Mucosa of descending colon (tissue), 3 donors: ENCODE measurements at regions not wholly inside any gene's neighbourhood (a gene's known extent, or its start where the extent isn't known, plus 50 kb on each side); places are given as distances from the start of the nearest gene placed in this dataset.

Experiments used
- ATAC-seq: fragments of 200-7000 bp; cut with Tn5 transposase; one replicate; pipeline ENCODE4 v1.9.1; 2020; ENCODE audit warnings: mild to moderate bottlenecking, moderate library complexity
- DNase-seq, 3 donors: peaks; one replicate each; pipeline ENCODE4 v3.0.0-alpha.2; 2020
- H3K36me3 ChIP-seq: fragments of 200-600 bp; one replicate; pipeline ENCODE4 v1.8.0; 2021; ENCODE audit warnings: low read depth, mild to moderate bottlenecking
- H3K4me1 ChIP-seq: fragments of 200-600 bp; one replicate; pipeline ENCODE4 v1.8.0; 2021; ENCODE audit warnings: low read depth, mild to moderate bottlenecking
- H3K4me3 ChIP-seq: fragments of 200-600 bp; one replicate; pipeline ENCODE4 v1.8.0; 2021; ENCODE audit warnings: mild to moderate bottlenecking
- H3K9me3 ChIP-seq: fragments of 200-600 bp; one replicate; pipeline ENCODE4 v1.8.0; 2021; ENCODE audit warnings: mild to moderate bottlenecking
- intact Hi-C, 2 donors: fragments of 100-400 bp; cut with DNase I in 1 of 2; cut with micrococcal nuclease in 1 of 2; formaldehyde crosslinking; loops; one replicate each; pipeline versions ENCODE4 v1.11.0 to v1.11.1; 2022; cut with DNase I, micrococcal nuclease
- TF ChIP-seq, protein P1 (sequence below): fragments of 200-600 bp; IDR thresholded peaks from one replicate; pipeline ENCODE4 v1.8.0; 2022; ENCODE audit warnings: antibody characterized with exemption, mild to moderate bottlenecking
- donor health status: DM: no; HTN: no; CAD: no; lungs with moderate emphysema.
- donor health status: DM: no; HTN: no; CAD: no.
- donor health status: DM: no; HTN: yes; CAD: no.

DNA sequence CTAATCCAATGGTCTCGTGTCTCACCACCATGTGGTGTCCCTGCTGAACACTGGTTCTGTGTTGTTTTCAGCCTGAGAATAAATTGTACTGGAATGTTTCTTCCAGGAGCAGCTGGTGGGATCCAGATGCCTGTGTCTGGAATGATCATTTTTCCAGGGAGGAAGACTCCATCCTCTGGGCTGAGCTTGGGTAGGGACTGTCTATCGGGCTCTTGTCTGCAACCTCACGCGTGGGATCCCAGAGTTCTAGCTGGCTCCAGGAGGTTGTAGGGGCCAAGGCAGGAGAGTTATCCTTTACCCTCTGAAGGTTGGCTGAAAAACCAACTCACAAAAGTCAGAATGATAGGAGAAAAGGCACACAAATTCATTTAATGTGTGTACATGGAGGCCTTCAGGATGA, 144.1 kb upstream of the B3GAT1 start:
- intact Hi-C loops, result no loop called here
- DNase-seq (no peak), ATAC-seq (no peak)
- Histone ChIP-seq H3K36me3 (no peaks in the 10 kb centered on the region), H3K9me3 (no peaks in the 10 kb centered on the region), H3K4me3 (no peak overlapping the region), H3K4me1 (no peaks in the 10 kb centered on the region)
- TF ChIP-seq, protein P1, sequence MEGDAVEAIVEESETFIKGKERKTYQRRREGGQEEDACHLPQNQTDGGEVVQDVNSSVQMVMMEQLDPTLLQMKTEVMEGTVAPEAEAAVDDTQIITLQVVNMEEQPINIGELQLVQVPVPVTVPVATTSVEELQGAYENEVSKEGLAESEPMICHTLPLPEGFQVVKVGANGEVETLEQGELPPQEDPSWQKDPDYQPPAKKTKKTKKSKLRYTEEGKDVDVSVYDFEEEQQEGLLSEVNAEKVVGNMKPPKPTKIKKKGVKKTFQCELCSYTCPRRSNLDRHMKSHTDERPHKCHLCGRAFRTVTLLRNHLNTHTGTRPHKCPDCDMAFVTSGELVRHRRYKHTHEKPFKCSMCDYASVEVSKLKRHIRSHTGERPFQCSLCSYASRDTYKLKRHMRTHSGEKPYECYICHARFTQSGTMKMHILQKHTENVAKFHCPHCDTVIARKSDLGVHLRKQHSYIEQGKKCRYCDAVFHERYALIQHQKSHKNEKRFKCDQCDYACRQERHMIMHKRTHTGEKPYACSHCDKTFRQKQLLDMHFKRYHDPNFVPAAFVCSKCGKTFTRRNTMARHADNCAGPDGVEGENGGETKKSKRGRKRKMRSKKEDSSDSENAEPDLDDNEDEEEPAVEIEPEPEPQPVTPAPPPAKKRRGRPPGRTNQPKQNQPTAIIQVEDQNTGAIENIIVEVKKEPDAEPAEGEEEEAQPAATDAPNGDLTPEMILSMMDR, result no peak

DNA sequence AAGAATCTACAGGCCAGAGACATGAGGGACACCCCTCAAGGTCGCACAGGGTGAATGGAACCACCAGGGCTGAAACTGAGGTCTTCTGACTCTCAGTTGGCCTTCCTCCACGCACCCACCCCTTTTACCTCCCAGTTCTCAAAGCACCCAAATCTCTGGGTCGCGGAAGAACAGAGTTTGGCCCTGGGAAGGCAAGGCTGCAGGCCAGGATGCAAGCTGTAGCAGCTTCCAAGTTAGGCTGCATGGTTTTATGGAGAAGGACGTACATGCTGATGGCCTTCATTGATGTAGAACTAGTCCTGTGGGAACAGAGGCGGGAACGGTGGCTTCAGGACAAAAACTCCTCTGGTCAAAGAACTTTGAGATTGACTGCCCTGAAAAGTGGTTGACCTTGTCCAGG, 143.5 kb upstream of the B3GAT1 start:
- no peak for ATAC-seq
- intact Hi-C loops, result no loop called here
- no peak for DNase-seq
- Histone ChIP-seq H3K4me1 (no peaks in the 10 kb centered on the region), H3K9me3 (no peaks in the 10 kb centered on the region), H3K36me3 (no peaks in the 10 kb centered on the region), H3K4me3 (no peak overlapping the region)
- TF ChIP-seq, protein P1, result no peak

DNA sequence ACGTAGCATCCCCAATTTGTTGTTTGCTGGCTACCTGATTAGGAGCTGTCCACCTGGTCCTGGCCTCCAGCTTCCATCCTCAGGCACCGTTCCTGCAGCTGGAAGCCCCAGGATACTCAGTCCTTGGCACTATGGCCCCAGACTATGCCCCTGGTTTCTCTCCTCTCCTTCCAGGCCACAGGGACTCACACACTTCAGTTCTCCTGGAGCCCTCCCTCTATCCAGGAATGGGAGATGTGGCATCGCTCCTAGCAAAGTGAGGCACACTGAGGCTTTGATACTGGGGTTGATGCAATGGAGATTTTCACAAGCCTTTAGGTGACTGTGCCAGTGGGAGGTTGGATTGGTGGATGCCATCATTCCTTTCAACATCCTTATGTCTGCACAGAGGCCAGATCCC, 142.8 kb upstream of the B3GAT1 start:
- intact Hi-C loops, result no loop called here
- no peak for ATAC-seq
- Histone ChIP-seq H3K4me1 (no peaks in the 10 kb centered on the region), H3K36me3 (no peaks in the 10 kb centered on the region), H3K9me3 (no peaks in the 10 kb centered on the region), H3K4me3 (no peak overlapping the region)
- TF ChIP-seq, protein P1, result no peak
- DNase-seq, result no peak

- no peaks in the 10 kb centered on the region for H3K9me3 ChIP-seq
- TF ChIP-seq, protein P1, result no peak
- intact Hi-C loops, result no loop called here
- H3K36me3 ChIP-seq, result no peaks in the 10 kb centered on the region
- DNase-seq (no peak), ATAC-seq (no peak)
- H3K4me1 ChIP-seq, result no peaks in the 10 kb centered on the region
- no peak overlapping the region for H3K4me3 ChIP-seq
Measured at GRCh38 chr11:134554106-134554505, 142.1 kb upstream of the B3GAT1 start.

DNA sequence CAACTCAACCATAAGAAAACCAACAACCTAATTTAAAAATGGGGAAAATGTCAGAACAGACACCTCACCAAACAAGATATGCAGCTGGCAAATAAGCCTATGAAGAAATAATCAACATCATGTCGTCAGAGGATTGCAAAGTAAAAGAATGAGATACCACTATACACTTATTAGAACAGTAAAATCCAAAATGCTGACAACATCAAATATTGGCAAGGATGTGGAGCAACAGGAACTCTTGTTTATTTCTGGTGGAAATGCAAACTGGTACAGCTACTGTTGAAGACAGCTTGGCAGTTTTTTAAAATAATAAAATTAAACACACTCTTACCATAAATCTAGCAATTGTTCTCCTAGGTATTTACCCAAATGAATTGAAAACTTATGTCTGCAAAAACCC, 140.7 kb upstream of the B3GAT1 start:
- Histone ChIP-seq H3K4me1 (no peaks in the 10 kb centered on the region), H3K4me3 (no peak overlapping the region), H3K36me3 (no peaks in the 10 kb centered on the region), H3K9me3 (no peaks in the 10 kb centered on the region)
- no peak for ATAC-seq
- intact Hi-C loops, result no loop called here
- DNase-seq, result no peak
- TF ChIP-seq, protein P1, result no peak

GRCh38 chr11:134545521-134545920, 133.5 kb upstream of the B3GAT1 start:
- no peak for DNase-seq
- no peak overlapping the region for H3K4me3 ChIP-seq

More at GRCh38 chr11:134545521-134545920, 133.5 kb upstream of the B3GAT1 start:
- Histone ChIP-seq H3K36me3 (no peaks in the 10 kb centered on the region), H3K4me1 (no peaks in the 10 kb centered on the region), H3K9me3 (no peaks in the 10 kb centered on the region)
- intact Hi-C loops, result no loop called here
- TF ChIP-seq, protein P1, result no peak
- no peak for ATAC-seq
